ENCODE measurements at regions not wholly inside any gene's neighbourhood (a gene's known extent, or its start where the extent isn't known, plus 50 kb on each side); places are given as distances from the start of the nearest gene placed in this dataset.

DNA sequence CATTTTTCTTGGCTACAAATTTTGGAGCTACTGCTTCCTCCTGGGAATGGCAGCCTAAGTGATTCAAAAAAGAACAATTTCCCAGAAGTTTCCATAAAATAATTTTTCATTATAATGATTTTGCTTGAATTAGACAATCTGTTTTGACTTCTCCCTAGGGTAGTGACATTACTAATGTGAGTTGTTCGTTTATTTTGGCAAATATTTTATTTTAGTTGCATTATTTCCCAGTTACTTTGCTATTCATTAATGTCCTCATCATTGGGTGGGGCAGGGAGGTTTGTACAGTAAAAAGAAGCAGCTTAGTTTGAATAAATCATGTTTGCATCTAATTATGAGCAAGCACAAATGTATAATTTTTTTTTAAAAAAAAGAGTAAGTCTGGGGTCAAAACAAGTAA, 686.6 kb downstream of the ROBO2 start:
- intact Hi-C loops (cut with micrococcal nuclease) = no loop called here
- TF ChIP-seq, protein P1, sequence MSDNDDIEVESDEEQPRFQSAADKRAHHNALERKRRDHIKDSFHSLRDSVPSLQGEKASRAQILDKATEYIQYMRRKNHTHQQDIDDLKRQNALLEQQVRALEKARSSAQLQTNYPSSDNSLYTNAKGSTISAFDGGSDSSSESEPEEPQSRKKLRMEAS (IDR thresholded peaks at IDR 0.05; ENCODE audit: insufficient read depth, insufficient read length) = no peak
- no peak for TF ChIP-seq JUN (IDR thresholded peaks at IDR 0.05; ENCODE audit: borderline replicate concordance, insufficient read depth, insufficient read length, low read depth)
- TF ChIP-seq EZH2 (IDR thresholded peaks at IDR 0.05; ENCODE audit: borderline replicate concordance, low read depth, low read length, severe bottlenecking) = no peak
- TF ChIP-seq MYC (IDR thresholded peaks at IDR 0.05; ENCODE audit: low read depth, low read length) = no peak
- TF ChIP-seq, protein P2, sequence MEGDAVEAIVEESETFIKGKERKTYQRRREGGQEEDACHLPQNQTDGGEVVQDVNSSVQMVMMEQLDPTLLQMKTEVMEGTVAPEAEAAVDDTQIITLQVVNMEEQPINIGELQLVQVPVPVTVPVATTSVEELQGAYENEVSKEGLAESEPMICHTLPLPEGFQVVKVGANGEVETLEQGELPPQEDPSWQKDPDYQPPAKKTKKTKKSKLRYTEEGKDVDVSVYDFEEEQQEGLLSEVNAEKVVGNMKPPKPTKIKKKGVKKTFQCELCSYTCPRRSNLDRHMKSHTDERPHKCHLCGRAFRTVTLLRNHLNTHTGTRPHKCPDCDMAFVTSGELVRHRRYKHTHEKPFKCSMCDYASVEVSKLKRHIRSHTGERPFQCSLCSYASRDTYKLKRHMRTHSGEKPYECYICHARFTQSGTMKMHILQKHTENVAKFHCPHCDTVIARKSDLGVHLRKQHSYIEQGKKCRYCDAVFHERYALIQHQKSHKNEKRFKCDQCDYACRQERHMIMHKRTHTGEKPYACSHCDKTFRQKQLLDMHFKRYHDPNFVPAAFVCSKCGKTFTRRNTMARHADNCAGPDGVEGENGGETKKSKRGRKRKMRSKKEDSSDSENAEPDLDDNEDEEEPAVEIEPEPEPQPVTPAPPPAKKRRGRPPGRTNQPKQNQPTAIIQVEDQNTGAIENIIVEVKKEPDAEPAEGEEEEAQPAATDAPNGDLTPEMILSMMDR (IDR thresholded peaks at IDR 0.05; ENCODE audit: extremely low read depth in 1 of 2, insufficient read depth in 1 of 2, low read depth in 1 of 2, low read length in 2 of 2) = no peak
- no peak for TF ChIP-seq GATA2 (IDR thresholded peaks at IDR 0.05; ENCODE audit: insufficient read depth, insufficient read length, low read depth, low read length)
- TF ChIP-seq POLR2A (IDR thresholded peaks at IDR 0.05; ENCODE audit: low read depth, low read length) = no peak
- no peak for TF ChIP-seq POLR2AphosphoS5 (IDR thresholded peaks at IDR 0.05; ENCODE audit: insufficient read depth, low read depth, low read length)
- no peak for TF ChIP-seq FOS (IDR thresholded peaks at IDR 0.05; ENCODE audit: borderline replicate concordance, insufficient read depth, low read length)
- dilution Hi-C loops (cut with MboI; ENCODE audit: extremely low pct_ligation_motif_present, low sequenced_read_pairs) = no loop called here
- Histone ChIP-seq H4K20me1 (replicated peaks; ENCODE audit: control insufficient read depth, extremely low read depth, insufficient read depth, low read length) (no peaks in the 10 kb centered on the region), H3K79me2 (ENCODE audit: control insufficient read depth, insufficient read depth, low read length) (no peaks in the 10 kb centered on the region), H3K4me1 (ENCODE audit: control insufficient read depth, extremely low read depth, insufficient read depth, low read length) (no peaks in the 10 kb centered on the region), H3K9me3 (replicated peaks; ENCODE audit: control insufficient read depth, insufficient read depth, low read length) (no peaks in the 10 kb centered on the region), H3K27me3 (ENCODE audit: control insufficient read depth in 2 of 2, insufficient read depth in 2 of 2, low read length in 2 of 2) (no peaks in the 10 kb centered on the region), H3K9me1 (replicated peaks; ENCODE audit: control insufficient read depth, extremely low read depth, insufficient read depth, low read length) (no peaks in the 10 kb centered on the region), H3K4me3 (replicated peaks in 1 of 3; ENCODE audit: insufficient read depth in 1 of 3, low read depth in 1 of 3, low read length in 3 of 3) (no peak overlapping the region), H3K9ac (replicated peaks; ENCODE audit: extremely low read depth, insufficient read depth, low read length) (no peak overlapping the region), H3K4me2 (ENCODE audit: insufficient read depth, low read length) (no peak overlapping the region), H2AFZ (ENCODE audit: low read depth, low read length) (no peak overlapping the region), H3K36me3 (ENCODE audit: control insufficient read depth in 2 of 2, extremely low read depth in 1 of 2, insufficient read depth in 2 of 2, low read length in 2 of 2) (no peaks in the 10 kb centered on the region), H3K27ac (ENCODE audit: insufficient read depth, low read depth, low read length) (no peak overlapping the region)
- no peak for DNase-seq (ENCODE audit: low read depth, low spot score)
- no TSS peak for BruUV-seq (replicated peaks)
- no peak for FAIRE-seq
- ChIA-PET CTCF (no interaction called here), POLR2A (no interaction called here)

Data from endothelial cell of umbilical vein (primary cell).